Epithelial cell of esophagus (primary cell): ENCODE measurements at regions not wholly inside any gene's neighbourhood (a gene's known extent, or its start where the extent isn't known, plus 50 kb on each side); places are given as distances from the start of the nearest gene placed in this dataset.

Experiments
- DNase-seq: peaks from one replicate; pipeline ENCODE4 v3.0.0; 2010; ENCODE audit warnings: low read depth
- H3K4me3 ChIP-seq: 2 replicates; pipeline ENCODE4 v1.5.1; 2011; ENCODE audit warnings: mild to moderate bottlenecking, low read length, control low read depth
- TF ChIP-seq, protein P1 (sequence below): IDR thresholded peaks from 2 replicates; pipeline ENCODE4 v1.5.1; 2011; ENCODE audit warnings: low read depth, mild to moderate bottlenecking, low read length, control low read depth, inconsistent platforms; ENCODE audit not compliant: insufficient read depth; ENCODE audit errors: missing control alignments

DNA sequence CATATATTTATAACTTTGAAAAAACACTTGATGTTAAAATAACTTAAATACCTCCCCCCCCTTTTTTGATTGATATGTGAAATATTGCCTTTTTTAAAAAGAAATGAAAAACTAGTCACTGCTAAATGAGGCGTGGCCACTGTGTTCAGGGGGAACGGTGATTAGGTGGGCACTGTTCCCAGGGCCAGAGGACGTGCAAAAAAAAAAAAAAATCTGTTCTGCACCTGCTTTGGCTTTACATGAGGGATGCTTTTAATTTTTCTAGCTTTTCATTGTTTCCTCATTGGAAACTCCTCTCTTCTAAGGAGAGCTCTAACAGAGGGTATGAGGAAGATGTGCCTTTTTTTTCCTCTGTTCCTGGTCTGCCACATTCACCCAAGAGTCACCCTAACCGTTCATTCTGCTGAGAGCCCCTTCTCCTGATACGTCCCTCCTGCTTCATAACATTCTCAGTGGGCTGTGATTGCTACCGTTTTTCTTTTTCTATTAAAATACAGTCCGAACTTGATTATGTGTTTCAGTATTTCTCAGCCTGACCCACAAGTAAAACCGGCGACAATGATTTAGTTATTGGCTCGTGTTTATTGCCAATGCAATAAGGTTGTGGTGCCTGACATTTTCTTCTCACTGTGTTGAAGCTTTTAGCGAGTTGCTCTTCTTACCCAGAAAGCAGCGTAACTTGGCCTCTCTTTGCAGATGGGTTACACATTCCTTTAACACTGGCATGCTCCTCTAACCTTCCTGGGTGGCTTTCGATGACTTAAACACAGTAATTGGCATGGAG is 64.8 kb upstream of the ZNF536 start:
- TF ChIP-seq, protein P1, sequence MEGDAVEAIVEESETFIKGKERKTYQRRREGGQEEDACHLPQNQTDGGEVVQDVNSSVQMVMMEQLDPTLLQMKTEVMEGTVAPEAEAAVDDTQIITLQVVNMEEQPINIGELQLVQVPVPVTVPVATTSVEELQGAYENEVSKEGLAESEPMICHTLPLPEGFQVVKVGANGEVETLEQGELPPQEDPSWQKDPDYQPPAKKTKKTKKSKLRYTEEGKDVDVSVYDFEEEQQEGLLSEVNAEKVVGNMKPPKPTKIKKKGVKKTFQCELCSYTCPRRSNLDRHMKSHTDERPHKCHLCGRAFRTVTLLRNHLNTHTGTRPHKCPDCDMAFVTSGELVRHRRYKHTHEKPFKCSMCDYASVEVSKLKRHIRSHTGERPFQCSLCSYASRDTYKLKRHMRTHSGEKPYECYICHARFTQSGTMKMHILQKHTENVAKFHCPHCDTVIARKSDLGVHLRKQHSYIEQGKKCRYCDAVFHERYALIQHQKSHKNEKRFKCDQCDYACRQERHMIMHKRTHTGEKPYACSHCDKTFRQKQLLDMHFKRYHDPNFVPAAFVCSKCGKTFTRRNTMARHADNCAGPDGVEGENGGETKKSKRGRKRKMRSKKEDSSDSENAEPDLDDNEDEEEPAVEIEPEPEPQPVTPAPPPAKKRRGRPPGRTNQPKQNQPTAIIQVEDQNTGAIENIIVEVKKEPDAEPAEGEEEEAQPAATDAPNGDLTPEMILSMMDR, result no peak
- no peak overlapping the region for H3K4me3 ChIP-seq
- DNase-seq, result no peak

DNA sequence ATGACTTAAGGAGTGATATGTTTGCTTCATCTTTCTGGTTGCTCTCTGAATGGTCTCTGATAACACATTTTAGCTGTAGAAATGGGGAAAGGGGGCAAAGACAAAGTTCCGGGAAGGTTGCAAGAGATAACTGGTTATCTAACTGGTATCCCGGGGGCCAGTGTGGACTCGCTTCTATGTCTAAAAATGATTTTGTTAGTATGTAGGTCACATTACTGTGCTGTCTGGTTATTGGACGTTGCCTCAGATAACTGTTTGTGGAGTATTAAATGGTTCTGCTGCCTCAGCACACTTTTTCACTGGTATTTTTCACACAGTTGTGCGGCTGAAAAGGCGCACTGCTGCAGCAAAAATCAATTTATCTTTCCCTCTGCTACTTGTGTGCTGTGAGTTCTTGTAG is 63.0 kb upstream of the ZNF536 start:
- TF ChIP-seq, protein P1, result no peak
- no peak overlapping the region for H3K4me3 ChIP-seq
- no peak for DNase-seq

DNA sequence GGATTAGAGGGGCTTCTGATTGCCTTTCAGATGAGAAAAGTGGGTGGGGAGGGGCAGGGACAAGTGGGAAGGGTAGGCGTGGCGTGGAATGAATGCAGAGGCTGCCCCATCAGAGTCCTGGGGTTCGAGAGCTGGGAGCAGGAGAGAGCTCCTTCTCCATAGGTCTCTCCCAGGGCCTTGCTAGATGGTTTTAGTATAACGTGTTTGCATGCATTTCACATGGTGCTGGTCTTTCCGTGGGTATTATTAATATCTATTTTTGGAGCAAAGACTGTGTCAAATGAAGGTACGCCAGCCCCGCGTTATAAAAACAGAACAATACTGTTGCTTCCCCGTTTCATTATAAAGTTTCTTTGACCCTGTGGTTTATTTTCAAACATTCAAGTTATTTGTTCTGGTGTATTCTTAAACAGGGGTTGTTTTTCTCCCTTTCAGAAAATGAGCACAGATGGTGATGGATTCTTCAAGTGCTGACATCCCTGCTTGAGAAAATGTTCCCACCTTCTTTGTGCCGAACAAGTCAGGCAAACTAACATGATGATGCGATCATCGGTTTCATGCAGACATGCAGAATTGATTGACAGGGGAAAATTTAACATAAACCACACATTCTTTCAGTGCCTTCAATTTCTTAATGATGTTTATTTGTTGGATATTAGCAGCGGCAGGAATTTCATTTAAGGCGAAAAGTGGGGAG is 62.1 kb upstream of the ZNF536 start:
- TF ChIP-seq, protein P1, result no peak
- no peak for DNase-seq
- no peak overlapping the region for H3K4me3 ChIP-seq

DNA sequence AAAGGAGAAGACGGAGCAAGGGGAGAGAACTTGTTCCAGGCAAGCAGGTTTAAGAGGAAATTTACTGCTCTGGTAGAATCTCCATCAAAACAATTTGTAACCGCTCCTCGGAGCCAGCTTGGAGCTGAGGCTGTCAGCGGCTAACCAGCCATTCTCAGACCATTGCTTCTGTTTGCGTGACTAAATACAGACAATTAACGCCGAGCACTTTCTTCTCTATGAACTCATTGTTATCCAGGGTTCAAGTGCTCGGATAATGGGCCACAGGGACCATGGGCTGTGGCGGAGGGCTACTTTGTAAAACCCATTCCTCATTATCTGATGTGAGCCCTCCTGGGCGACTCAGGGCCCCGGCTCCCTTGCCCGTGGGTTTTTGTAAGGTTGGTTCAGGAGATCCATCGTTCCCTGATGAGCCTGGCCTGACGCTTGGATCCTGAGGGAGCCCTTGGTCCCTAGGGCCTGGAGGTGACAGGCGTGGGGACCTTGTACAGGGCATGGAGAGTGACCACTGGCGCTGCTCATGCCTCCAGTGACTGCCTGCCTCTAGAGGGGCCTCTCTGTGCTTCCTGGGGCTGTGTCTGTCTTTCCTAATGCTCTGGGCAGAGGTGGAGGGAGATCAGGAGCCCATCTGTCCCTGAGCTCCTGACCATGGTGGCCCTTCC is 61.5 kb upstream of the ZNF536 start:
- no peak overlapping the region for H3K4me3 ChIP-seq
- TF ChIP-seq, protein P1, result no peak
- DNase-seq, result no peak

DNA sequence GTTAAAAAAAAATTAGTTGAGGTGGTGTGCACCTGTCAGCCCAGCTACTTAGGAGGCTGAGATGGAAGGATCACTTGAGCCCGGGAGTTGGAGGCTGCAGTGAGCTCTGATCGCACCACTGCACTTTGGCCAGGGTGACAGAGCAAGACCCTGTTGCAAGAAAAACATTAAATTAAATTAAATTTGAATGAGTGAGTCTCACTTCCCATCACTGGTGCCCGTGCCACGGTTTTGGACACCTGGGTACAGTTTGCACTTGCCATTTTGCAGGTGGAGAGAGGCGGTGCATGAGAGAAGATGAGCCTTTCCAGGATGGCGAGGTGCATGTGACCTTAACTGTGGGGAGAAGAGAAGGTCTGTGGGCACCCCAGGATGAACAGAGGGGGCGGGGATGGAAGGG is 60.3 kb upstream of the ZNF536 start:
- TF ChIP-seq, protein P1, result no peak
- no peak for DNase-seq
- H3K4me3 ChIP-seq, result no peak overlapping the region

DNA sequence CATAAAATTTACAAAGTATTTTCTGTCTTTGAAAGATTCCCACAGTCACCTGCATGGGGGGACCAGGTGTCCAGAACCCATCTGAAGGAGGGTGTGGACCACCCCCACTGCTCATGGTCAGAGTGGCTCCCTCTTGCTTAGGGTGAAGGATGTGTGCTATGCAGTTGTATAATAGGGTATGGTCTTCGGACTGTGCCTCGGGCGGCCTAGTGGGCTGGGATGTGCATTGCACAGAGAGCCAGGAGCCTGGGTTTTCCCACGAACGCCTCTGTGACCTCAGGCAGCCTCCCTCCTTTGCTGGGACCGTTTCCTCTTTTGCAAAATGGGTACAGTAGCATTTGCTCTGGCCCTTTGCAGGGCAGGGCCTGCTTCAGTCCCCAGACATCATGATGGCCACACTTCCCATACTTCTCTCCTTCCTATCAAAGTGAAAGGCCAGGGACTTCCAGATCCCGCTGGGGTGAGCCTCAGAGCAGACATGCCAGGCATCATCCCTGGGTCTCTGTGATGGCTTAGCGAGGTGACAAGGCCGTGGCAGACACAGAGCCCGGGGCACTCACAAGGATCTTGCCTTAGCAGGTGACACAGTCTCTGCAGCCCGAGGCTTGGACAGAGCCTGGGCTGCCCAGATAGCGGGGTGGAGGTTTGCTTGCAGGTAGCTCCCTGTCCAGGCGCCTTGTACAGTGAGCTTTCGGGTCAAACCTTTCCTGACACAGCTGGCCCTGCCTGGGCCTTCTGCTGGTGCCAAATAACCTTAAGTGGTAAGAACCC is 59.4 kb upstream of the ZNF536 start:
- TF ChIP-seq, protein P1, result no peak
- DNase-seq, result no peak
- no peak overlapping the region for H3K4me3 ChIP-seq
